PC-3 (cell line): ENCODE measurements at regions not wholly inside any gene's neighbourhood (a gene's known extent, or its start where the extent isn't known, plus 50 kb on each side); places are given as distances from the start of the nearest gene placed in this dataset.

ENCODE experiments used
- ATAC-seq: fragments of 200-7000 bp; cut with Tn5 transposase; 2 replicates; pipeline ENCODE4 v1.9.1; 2020; ENCODE audit warnings: mild to moderate bottlenecking, moderate library complexity
- BruUV-seq: library from RNA; stranded (reverse); fragments of 400-500 nt; replicated peaks from 2 replicates; lab custom pipeline; 2021; lab: Mats Ljungman, UMichigan
- CTCF ChIA-PET: fragments of 300-600 bp; sonication (Branson Sonifier 250); formaldehyde crosslinking; loops from one replicate; lab custom pipeline; 2022; ENCODE audit warnings: antibody characterized with exemption; lab: Charles Lee
- POLR2A ChIA-PET: fragments of 300-600 bp; sonication (Branson Sonifier 250); formaldehyde crosslinking; loops from one replicate; lab custom pipeline; 2022; ENCODE audit warnings: antibody characterized with exemption; ENCODE audit not compliant: unreplicated experiment; lab: Charles Lee
- DNase-seq: peaks from one replicate; pipeline ENCODE4 v3.0.0-alpha.2; 2015
- H2AFZ ChIP-seq: fragments of 300-600 bp; sonication (generic); 2 replicates; pipeline ENCODE4 v1.6.0; 2016; ENCODE audit warnings: antibody characterized with exemption, low read length
- H3F3A ChIP-seq: fragments of 300-600 bp; sonication (generic); one replicate; pipeline ENCODE4 v1.6.0; 2017; ENCODE audit warnings: antibody characterized with exemption, low read length, control low read depth, mild to moderate bottlenecking; ENCODE audit not compliant: unreplicated experiment
- H3K27ac ChIP-seq: fragments of 300-600 bp; sonication (generic); 2 replicates; pipeline ENCODE4 v1.5.1; 2016; ENCODE audit warnings: mild to moderate bottlenecking, low read length
- H3K27me3 ChIP-seq: fragments of 300-600 bp; sonication (generic); 2 replicates; pipeline ENCODE4 v1.6.1; 2016; ENCODE audit warnings: low read length, mixed read lengths
- H3K36me3 ChIP-seq: fragments of 300-600 bp; sonication (generic); 2 replicates; pipeline ENCODE4 v1.6.1; 2016; ENCODE audit warnings: low read depth, mixed run types, low read length, mixed read lengths
- H3K4me1 ChIP-seq: fragments of 300-600 bp; sonication (generic); 2 replicates; pipeline ENCODE4 v1.5.1; 2016; ENCODE audit warnings: low read length; ENCODE audit not compliant: insufficient read depth
- H3K4me2 ChIP-seq: fragments of 300-600 bp; sonication (generic); 2 replicates; pipeline ENCODE4 v1.6.0; 2016; ENCODE audit warnings: low read length
- H3K4me3 ChIP-seq: fragments of 300-600 bp; sonication (generic); 2 replicates; pipeline ENCODE4 v1.5.1; 2016; ENCODE audit warnings: mild to moderate bottlenecking, low read length, mixed read lengths
- H3K79me2 ChIP-seq: fragments of 300-600 bp; sonication (generic); 2 replicates; pipeline ENCODE4 v1.6.1; 2017; ENCODE audit warnings: low read length, mixed read lengths
- H3K9ac ChIP-seq: fragments of 300-600 bp; sonication (generic); 2 replicates; pipeline ENCODE4 v1.6.0; 2016; ENCODE audit warnings: mild to moderate bottlenecking, low read length
- H3K9me2 ChIP-seq: fragments of 300-600 bp; sonication (generic); replicated peaks from 2 replicates; pipeline ENCODE4 v1.6.1; 2016; ENCODE audit warnings: mixed run types, low read length, mixed read lengths
- H3K9me3 ChIP-seq: fragments of 300-600 bp; sonication (generic); 2 replicates; pipeline ENCODE4 v1.6.1; 2016; ENCODE audit warnings: low read length, mixed read lengths
- H4K20me1 ChIP-seq: fragments of 300-600 bp; sonication (generic); 2 replicates; pipeline ENCODE4 v1.6.1; 2016; ENCODE audit warnings: low read length, mixed read lengths
- EZH2 ChIP-seq: fragments of 300-600 bp; sonication (generic); IDR thresholded peaks from one replicate; pipeline ENCODE4 v1.6.1; 2017; ENCODE audit warnings: antibody characterized with exemption, mild to moderate bottlenecking, low read length; ENCODE audit not compliant: unreplicated experiment
- EZH2phosphoT487 ChIP-seq: fragments of 300-600 bp; sonication (generic); IDR thresholded peaks from 2 replicates; pipeline ENCODE4 v1.6.1; 2018; ENCODE audit warnings: mild to moderate bottlenecking, antibody characterized with exemption, low read length, borderline replicate concordance
- intact Hi-C: fragments of 100-400 bp; cut with micrococcal nuclease; formaldehyde crosslinking; loops from 2 replicates; pipeline ENCODE4 v1.9.0; 2023
- TF ChIP-seq, protein P1 (sequence below): fragments of 300-600 bp; sonication (generic); conservative IDR thresholded peaks from 2 replicates; pipeline ENCODE4 v1.5.1; 2017; ENCODE audit warnings: antibody characterized with exemption, low read depth, mild to moderate bottlenecking, low read length

GRCh38 chr3:43971486-43971885 lies 270.2 kb upstream of the TOPAZ1 start:
- Histone ChIP-seq H3K4me3 (no peak overlapping the region), H4K20me1 (no peaks in the 10 kb centered on the region), H3K4me1 (no peaks in the 10 kb centered on the region), H3F3A (no peaks in the 10 kb centered on the region), H3K36me3 (no peaks in the 10 kb centered on the region), H3K9ac (no peak overlapping the region), H2AFZ (no peak overlapping the region), H3K27ac (no peak overlapping the region), H3K4me2 (no peak overlapping the region), H3K9me2 (no peaks in the 10 kb centered on the region), H3K27me3 (no peaks in the 10 kb centered on the region), H3K9me3 (no peaks in the 10 kb centered on the region), H3K79me2 (no peaks in the 10 kb centered on the region)
- ChIA-PET POLR2A (no interaction called here), CTCF (no interaction called here)
- ATAC-seq (no peak), DNase-seq (no peak)
- BruUV-seq, result no TSS peak
- TF ChIP-seq, protein P1, sequence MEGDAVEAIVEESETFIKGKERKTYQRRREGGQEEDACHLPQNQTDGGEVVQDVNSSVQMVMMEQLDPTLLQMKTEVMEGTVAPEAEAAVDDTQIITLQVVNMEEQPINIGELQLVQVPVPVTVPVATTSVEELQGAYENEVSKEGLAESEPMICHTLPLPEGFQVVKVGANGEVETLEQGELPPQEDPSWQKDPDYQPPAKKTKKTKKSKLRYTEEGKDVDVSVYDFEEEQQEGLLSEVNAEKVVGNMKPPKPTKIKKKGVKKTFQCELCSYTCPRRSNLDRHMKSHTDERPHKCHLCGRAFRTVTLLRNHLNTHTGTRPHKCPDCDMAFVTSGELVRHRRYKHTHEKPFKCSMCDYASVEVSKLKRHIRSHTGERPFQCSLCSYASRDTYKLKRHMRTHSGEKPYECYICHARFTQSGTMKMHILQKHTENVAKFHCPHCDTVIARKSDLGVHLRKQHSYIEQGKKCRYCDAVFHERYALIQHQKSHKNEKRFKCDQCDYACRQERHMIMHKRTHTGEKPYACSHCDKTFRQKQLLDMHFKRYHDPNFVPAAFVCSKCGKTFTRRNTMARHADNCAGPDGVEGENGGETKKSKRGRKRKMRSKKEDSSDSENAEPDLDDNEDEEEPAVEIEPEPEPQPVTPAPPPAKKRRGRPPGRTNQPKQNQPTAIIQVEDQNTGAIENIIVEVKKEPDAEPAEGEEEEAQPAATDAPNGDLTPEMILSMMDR, result no peak
- TF ChIP-seq EZH2phosphoT487, result no peak
- no peak for TF ChIP-seq EZH2
- intact Hi-C loops, result no loop called here

DNA sequence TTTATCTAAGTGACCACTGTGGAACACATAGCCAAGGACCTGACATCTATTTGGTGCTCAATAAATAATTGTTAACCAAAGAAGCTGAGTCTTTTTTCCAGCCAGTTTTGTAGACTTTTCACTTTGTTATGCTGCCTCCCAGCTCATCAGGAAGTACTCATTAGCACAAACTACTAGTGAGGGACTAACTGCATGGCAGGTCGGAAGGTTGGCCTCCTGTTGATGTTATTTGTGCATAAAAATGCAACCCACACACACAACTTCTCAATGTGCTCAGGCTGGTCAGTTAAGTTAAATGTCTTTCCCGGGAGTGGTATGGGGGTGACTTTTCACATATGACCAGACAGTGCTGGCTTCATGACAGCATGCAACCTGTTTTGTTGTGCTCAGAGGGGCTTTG lies 263.0 kb upstream of the TOPAZ1 start:
- TF ChIP-seq EZH2phosphoT487 (no peak), EZH2 (no peak)
- TF ChIP-seq, protein P1, result no peak
- Histone ChIP-seq H3K4me2 (no peak overlapping the region), H3K36me3 (no peaks in the 10 kb centered on the region), H3K9me3 (no peaks in the 10 kb centered on the region), H3K79me2 (no peaks in the 10 kb centered on the region), H4K20me1 (no peaks in the 10 kb centered on the region), H2AFZ (no peak overlapping the region), H3K27me3 (no peaks in the 10 kb centered on the region), H3K4me1 (no peaks in the 10 kb centered on the region), H3K4me3 (no peak overlapping the region), H3K9ac (no peak overlapping the region), H3F3A (no peaks in the 10 kb centered on the region), H3K27ac (no peak overlapping the region), H3K9me2 (no peaks in the 10 kb centered on the region)
- no TSS peak for BruUV-seq
- intact Hi-C loops, result no loop called here
- CTCF ChIA-PET, result no interaction called here
- POLR2A ChIA-PET, result no interaction called here
- ATAC-seq (no peak), DNase-seq (no peak)

DNA sequence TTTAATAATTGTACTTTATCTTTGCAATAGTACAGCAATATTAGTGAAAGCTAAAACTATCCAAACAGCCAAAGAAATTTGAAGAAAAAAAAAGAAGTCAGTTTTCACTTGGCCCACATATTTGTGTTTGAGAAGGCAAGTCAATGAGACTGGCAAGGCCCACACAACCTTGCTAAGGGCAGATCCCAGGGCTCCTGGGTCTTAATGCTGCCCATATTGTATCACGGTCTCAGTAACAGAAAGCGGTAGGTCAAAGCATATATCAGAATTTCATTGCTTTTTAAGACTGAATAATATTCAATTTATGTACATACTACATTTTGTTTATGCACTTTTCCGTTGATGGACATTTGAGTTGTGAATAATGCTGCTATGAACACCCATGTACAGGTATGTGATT lies 262.0 kb upstream of the TOPAZ1 start:
- ChIA-PET CTCF (no interaction called here), POLR2A (no interaction called here)
- ATAC-seq, result no peak

More for the DNA sequence above, 262.0 kb upstream of the TOPAZ1 start:
- Histone ChIP-seq H3K4me2 (no peak overlapping the region), H3K9ac (no peak overlapping the region), H3F3A (no peaks in the 10 kb centered on the region), H3K79me2 (no peaks in the 10 kb centered on the region), H3K27ac (no peak overlapping the region), H4K20me1 (no peaks in the 10 kb centered on the region), H3K9me2 (no peaks in the 10 kb centered on the region), H3K9me3 (no peaks in the 10 kb centered on the region), H3K4me3 (no peak overlapping the region), H3K27me3 (no peaks in the 10 kb centered on the region), H3K36me3 (no peaks in the 10 kb centered on the region), H3K4me1 (no peaks in the 10 kb centered on the region), H2AFZ (no peak overlapping the region)
- intact Hi-C loops, result no loop called here
- BruUV-seq, result no TSS peak
- no peak for DNase-seq
- TF ChIP-seq, protein P1, result no peak
- TF ChIP-seq EZH2 (no peak), EZH2phosphoT487 (no peak)
